ENCODE measurements at regions not wholly inside any gene's neighbourhood (a gene's known extent, or its start where the extent isn't known, plus 50 kb on each side); places are given as distances from the start of the nearest gene placed in this dataset.
A peak's percentile ranks its signal among the peaks of the same experiment; 100 is the strongest.
"Not testable (repeated sequence)": the region's sequence is repeated elsewhere in the genome, so short reads cannot be mapped to it uniquely, and the experiment has no call there.

GRCh38 chr12:107608779-107609178 is 76.8 kb upstream of the PWP1 start:
- not testable (repeated sequence) for H4K91ac ChIP-seq (replicated peaks; ENCODE audit: insufficient read length, low read length); H3K4ac ChIP-seq (replicated peaks; ENCODE audit: insufficient read length, low read depth, low read length); H3K4me2 ChIP-seq (ENCODE audit: insufficient read depth in 1 of 2, low read depth in 2 of 2, low read length in 2 of 2); H2BK15ac ChIP-seq (ENCODE audit: low read length); H3K18ac ChIP-seq (ENCODE audit: extremely low read depth, low read length); H2BK120ac ChIP-seq (replicated peaks; ENCODE audit: low read depth, low read length); H3K79me2 ChIP-seq (ENCODE audit: control insufficient read depth in 1 of 2, insufficient read depth in 2 of 2, low read length in 2 of 2); H3K27me3 ChIP-seq (replicated peaks in 1 of 4; ENCODE audit: control insufficient read depth in 3 of 4, extremely low read depth in 1 of 4, insufficient read depth in 3 of 4, low read length in 3 of 4); H3K36me3 ChIP-seq (ENCODE audit: control insufficient read depth in 2 of 4, insufficient read depth in 4 of 4, low read length in 3 of 4); H3K79me1 ChIP-seq (ENCODE audit: low read depth, low read length); DNase-seq (ENCODE audit: low read depth in 1 of 2, low spot score in 2 of 2); H3K23ac ChIP-seq (ENCODE audit: insufficient read length); H3K27ac ChIP-seq (ENCODE audit: low read depth, low read length); H4K20me1 ChIP-seq (replicated peaks in 1 of 2; ENCODE audit: control insufficient read depth in 1 of 2, insufficient read depth in 2 of 2, low read length in 2 of 2); H3K14ac ChIP-seq (ENCODE audit: insufficient read length); H3K9ac ChIP-seq (replicated peaks in 1 of 4; ENCODE audit: extremely low read depth in 1 of 4, low read depth in 3 of 4, low read length in 3 of 4); H3K23me2 ChIP-seq (ENCODE audit: low read depth, low read length); H3K9me3 ChIP-seq (ENCODE audit: insufficient read depth in 2 of 2, low read depth in 1 of 2, low read length in 1 of 2); H2AK5ac ChIP-seq (ENCODE audit: low read depth, low read length); H4K5ac ChIP-seq (ENCODE audit: insufficient read length, low read depth, low read length); H2BK5ac ChIP-seq (ENCODE audit: low read depth, low read length); H2BK20ac ChIP-seq (ENCODE audit: low read length); H3K56ac ChIP-seq (replicated peaks; ENCODE audit: insufficient read length, low read depth, low read length); H4K8ac ChIP-seq (ENCODE audit: extremely low read depth, insufficient read depth, low read length); FAIRE-seq; H3K4me3 ChIP-seq (ENCODE audit: extremely low read depth in 1 of 4, insufficient read depth in 2 of 4, low read depth in 3 of 4, low read length in 4 of 4); H2AFZ ChIP-seq (ENCODE audit: low read length)
- CTCF ChIA-PET (ENCODE audit: partially characterized antibody): interaction anchor here (0.6 to 10.0 kb wide), 29 partner anchors 10 to 595 kb away, joined by 3 to 186 read pairs (median 6); no protein-coding TSS in a partner anchor
- POLR2A ChIA-PET (ENCODE audit: partially characterized antibody): interaction anchor here (1.5 to 2.2 kb wide), 3 partner anchors 10 to 27 kb away, joined by 3 to 5 read pairs (median 4); no protein-coding TSS in a partner anchor
- WGBS, 2 experiments (ENCODE audit: extremely low coverage in 1 of 2, insufficient coverage in 1 of 2, insufficient read length in 1 of 2, insufficient replicate concordance in 2 of 2, low coverage in 1 of 2, low lambda C conversion rate in 2 of 2, missing lambda C conversion rate in 1 of 2): 86% methylated on average over 5 of the region's 5 CpGs; no CpG with 5 or more reads in 1 of the 2 experiments
- Histone ChIP-seq H3K4me1 (replicated peaks in 1 of 4; ENCODE audit: control insufficient read depth in 3 of 4, insufficient read depth in 4 of 4, low read length in 3 of 4) (peaks cover 6 to 16% (median 10%) of the 10 kb centered on the region in 4 experiments), H2BK12ac (ENCODE audit: low read depth, low read length) (peak overlapping the region; percentile 62; the same call in 1 of the 2 replicates)

Measured in H1 (cell line).